Neural crest cell (in vitro differentiated cells): ENCODE measurements at regions not wholly inside any gene's neighbourhood (a gene's known extent, or its start where the extent isn't known, plus 50 kb on each side); places are given as distances from the start of the nearest gene placed in this dataset.
A peak's percentile ranks its signal among the peaks of the same experiment; 100 is the strongest.

Experiments
- DNase-seq: peaks from one replicate; pipeline ENCODE4 v3.0.0; 2021; ENCODE audit warnings: low read depth, mixed read lengths, low spot score
- H3K27ac Mint-ChIP-seq: one replicate; pipeline ENCODE4 v1.8.0; 2021; ENCODE audit warnings: mild to moderate bottlenecking, mixed read lengths; ENCODE audit not compliant: unreplicated experiment
- H3K27me3 Mint-ChIP-seq: 2 replicates; pipeline ENCODE4 v1.8.0; 2021; ENCODE audit warnings: low read depth, mild to moderate bottlenecking, mixed read lengths
- H3K36me3 Mint-ChIP-seq: 2 replicates; pipeline ENCODE4 v1.8.0; 2021; ENCODE audit warnings: low read depth, mild to moderate bottlenecking, mixed read lengths
- H3K4me1 Mint-ChIP-seq: 2 replicates; pipeline ENCODE4 v1.8.0; 2021; ENCODE audit warnings: mixed read lengths
- H3K4me3 Mint-ChIP-seq: one replicate; pipeline ENCODE4 v1.8.0; 2021; ENCODE audit warnings: mild to moderate bottlenecking, mixed read lengths
- H3K9me3 Mint-ChIP-seq: 2 replicates; pipeline ENCODE4 v1.8.0; 2021; ENCODE audit warnings: mixed read lengths
- TF ChIP-seq, protein P1 (sequence below): fragments of 200-600 bp; sonication (generic); conservative IDR thresholded peaks from 2 replicates; pipeline ENCODE4 v1.5.0; 2021; ENCODE audit warnings: antibody characterized with exemption, mild to moderate bottlenecking

- H3K27me3 Mint-ChIP-seq: peaks cover 10% of the 10 kb centered on the region
- H3K27ac Mint-ChIP-seq: peak overlapping the region; percentile 20
- H3K9me3 Mint-ChIP-seq: no peaks in the 10 kb centered on the region
- H3K36me3 Mint-ChIP-seq: no peaks in the 10 kb centered on the region
- TF ChIP-seq, protein P1, sequence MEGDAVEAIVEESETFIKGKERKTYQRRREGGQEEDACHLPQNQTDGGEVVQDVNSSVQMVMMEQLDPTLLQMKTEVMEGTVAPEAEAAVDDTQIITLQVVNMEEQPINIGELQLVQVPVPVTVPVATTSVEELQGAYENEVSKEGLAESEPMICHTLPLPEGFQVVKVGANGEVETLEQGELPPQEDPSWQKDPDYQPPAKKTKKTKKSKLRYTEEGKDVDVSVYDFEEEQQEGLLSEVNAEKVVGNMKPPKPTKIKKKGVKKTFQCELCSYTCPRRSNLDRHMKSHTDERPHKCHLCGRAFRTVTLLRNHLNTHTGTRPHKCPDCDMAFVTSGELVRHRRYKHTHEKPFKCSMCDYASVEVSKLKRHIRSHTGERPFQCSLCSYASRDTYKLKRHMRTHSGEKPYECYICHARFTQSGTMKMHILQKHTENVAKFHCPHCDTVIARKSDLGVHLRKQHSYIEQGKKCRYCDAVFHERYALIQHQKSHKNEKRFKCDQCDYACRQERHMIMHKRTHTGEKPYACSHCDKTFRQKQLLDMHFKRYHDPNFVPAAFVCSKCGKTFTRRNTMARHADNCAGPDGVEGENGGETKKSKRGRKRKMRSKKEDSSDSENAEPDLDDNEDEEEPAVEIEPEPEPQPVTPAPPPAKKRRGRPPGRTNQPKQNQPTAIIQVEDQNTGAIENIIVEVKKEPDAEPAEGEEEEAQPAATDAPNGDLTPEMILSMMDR: no peak
- no peaks in the 10 kb centered on the region for H3K4me1 Mint-ChIP-seq
- no peak overlapping the region for H3K4me3 Mint-ChIP-seq
- no peak for DNase-seq
Observed at GRCh38 chr1:203934027-203934426, 72.6 kb downstream of the SNRPE start.

- TF ChIP-seq, protein P1: no peak
- H3K4me1 Mint-ChIP-seq: no peaks in the 10 kb centered on the region
- H3K4me3 Mint-ChIP-seq: no peak overlapping the region
- H3K27ac Mint-ChIP-seq: no peak overlapping the region
- H3K36me3 Mint-ChIP-seq: no peaks in the 10 kb centered on the region
- H3K9me3 Mint-ChIP-seq: no peaks in the 10 kb centered on the region
- no peak for DNase-seq
- peaks cover 10% of the 10 kb centered on the region for H3K27me3 Mint-ChIP-seq
Observed at GRCh38 chr1:203934651-203935050, 73.3 kb downstream of the SNRPE start.

- no peak for DNase-seq
- H3K36me3 Mint-ChIP-seq: no peaks in the 10 kb centered on the region
- H3K4me3 Mint-ChIP-seq: no peak overlapping the region
- TF ChIP-seq, protein P1: no peak
- H3K27me3 Mint-ChIP-seq: peaks cover 10% of the 10 kb centered on the region
- no peak overlapping the region for H3K27ac Mint-ChIP-seq
- no peaks in the 10 kb centered on the region for H3K9me3 Mint-ChIP-seq
- H3K4me1 Mint-ChIP-seq: no peaks in the 10 kb centered on the region
Observed at GRCh38 chr1:203935321-203935720, 73.9 kb downstream of the SNRPE start.

- no peak overlapping the region for H3K4me3 Mint-ChIP-seq
Observed at GRCh38 chr1:203937678-203938330, 76.4 kb downstream of the SNRPE start.

DNA sequence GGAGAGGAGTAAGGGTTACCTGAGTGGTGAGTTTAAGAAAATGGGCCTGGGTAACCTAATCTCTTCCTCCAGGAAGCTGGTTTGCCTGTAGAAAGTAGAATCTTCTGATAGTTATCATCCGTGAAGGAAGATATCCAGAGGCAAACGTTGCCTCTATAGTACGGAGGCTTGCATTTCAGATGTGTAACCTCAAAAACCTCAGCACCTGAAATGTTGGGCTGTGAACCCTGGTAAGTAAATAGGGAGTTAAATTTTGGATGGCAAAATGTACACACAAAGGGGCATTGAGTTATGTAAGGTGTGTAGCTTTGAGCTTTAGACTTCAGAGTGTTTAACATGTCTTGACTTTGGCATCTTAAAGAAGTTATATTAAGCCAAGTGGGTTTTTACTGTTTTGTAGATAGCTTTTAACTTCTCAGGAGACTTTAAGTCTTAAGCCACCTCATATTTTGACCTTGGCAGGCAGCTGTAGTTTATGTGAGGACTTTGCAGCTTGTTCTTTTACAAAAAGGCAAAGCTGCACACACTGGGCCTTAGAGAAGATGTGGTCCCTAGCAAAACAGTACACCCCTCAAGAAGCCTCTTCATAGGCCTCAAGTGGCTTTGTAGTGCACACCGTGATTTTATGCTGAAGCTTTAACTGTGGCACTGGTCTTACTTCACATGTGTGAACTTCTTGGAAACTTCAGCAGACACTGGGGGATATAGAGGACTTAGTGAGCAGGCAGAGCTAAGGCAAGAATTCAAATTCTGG lies 83.4 kb downstream of the SNRPE start:
- Mint-ChIP-seq H3K27ac (no peak overlapping the region), H3K9me3 (peaks cover 2% of the 10 kb centered on the region), H3K27me3 (no peaks in the 10 kb centered on the region), H3K4me3 (no peak overlapping the region), H3K36me3 (no peaks in the 10 kb centered on the region), H3K4me1 (no peaks in the 10 kb centered on the region)
- TF ChIP-seq, protein P1: no peak
- DNase-seq: no peak

More at GRCh38 chr1:203937678-203938330, 76.4 kb downstream of the SNRPE start:
- Mint-ChIP-seq H3K27me3 (peaks cover 10% of the 10 kb centered on the region), H3K27ac (no peak overlapping the region), H3K9me3 (no peaks in the 10 kb centered on the region), H3K4me1 (no peaks in the 10 kb centered on the region), H3K36me3 (no peaks in the 10 kb centered on the region)
- DNase-seq: no peak
- TF ChIP-seq, protein P1: no peak
